ENCODE measurements at regions not wholly inside any gene's neighbourhood (a gene's known extent, or its start where the extent isn't known, plus 50 kb on each side); places are given as distances from the start of the nearest gene placed in this dataset.

- no peak for TF ChIP-seq CTCF (IDR thresholded peaks at IDR 0.05)
- no peak for TF ChIP-seq POLR2A (IDR thresholded peaks at IDR 0.05)
Measured at GRCh38 chr6:81172056-81172740, 580.3 kb downstream of the TENT5A start.

Data from transverse colon (tissue), 3 donors.